ENCODE measurements at regions not wholly inside any gene's neighbourhood (a gene's known extent, or its start where the extent isn't known, plus 50 kb on each side); places are given as distances from the start of the nearest gene placed in this dataset.

DNA sequence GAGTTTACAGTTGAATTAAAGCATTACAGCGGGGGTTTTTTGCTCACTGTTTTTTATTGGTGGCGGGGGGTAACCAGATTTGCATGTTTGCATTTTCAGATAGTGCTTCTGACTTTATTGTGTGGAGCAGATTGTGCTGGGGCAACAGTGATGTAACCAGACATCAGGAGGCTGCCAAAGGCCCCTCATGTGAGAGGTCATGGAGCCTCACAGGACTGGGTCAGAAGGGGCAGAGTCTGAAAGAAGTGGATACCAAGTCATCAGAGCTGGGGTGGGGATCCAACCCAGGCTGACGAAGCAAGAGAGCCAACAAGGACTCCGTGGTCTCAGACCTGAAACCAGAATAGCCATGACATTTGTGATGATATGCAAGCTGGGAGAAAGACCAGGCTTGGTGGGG is 259.4 kb upstream of the TAS2R1 start:
- TF ChIP-seq, protein P1, sequence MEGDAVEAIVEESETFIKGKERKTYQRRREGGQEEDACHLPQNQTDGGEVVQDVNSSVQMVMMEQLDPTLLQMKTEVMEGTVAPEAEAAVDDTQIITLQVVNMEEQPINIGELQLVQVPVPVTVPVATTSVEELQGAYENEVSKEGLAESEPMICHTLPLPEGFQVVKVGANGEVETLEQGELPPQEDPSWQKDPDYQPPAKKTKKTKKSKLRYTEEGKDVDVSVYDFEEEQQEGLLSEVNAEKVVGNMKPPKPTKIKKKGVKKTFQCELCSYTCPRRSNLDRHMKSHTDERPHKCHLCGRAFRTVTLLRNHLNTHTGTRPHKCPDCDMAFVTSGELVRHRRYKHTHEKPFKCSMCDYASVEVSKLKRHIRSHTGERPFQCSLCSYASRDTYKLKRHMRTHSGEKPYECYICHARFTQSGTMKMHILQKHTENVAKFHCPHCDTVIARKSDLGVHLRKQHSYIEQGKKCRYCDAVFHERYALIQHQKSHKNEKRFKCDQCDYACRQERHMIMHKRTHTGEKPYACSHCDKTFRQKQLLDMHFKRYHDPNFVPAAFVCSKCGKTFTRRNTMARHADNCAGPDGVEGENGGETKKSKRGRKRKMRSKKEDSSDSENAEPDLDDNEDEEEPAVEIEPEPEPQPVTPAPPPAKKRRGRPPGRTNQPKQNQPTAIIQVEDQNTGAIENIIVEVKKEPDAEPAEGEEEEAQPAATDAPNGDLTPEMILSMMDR (conservative IDR thresholded peaks at IDR 0.05): no peak
- TF ChIP-seq EZH2 (IDR thresholded peaks at IDR 0.05; ENCODE audit: low read depth): no peak
